Thyroid gland (tissue), 4 donors: ENCODE measurements at regions not wholly inside any gene's neighbourhood (a gene's known extent, or its start where the extent isn't known, plus 50 kb on each side); places are given as distances from the start of the nearest gene placed in this dataset.

Experiments
- CTCF ChIP-seq, 6 experiments: fragments of 200-600 bp in 3 of 6; fragments of 450-650 bp in 3 of 6; sonication (generic) in 3 of 6; IDR thresholded peaks; one replicate each; pipeline ENCODE4 v1.5.1; 2016 to 2019; ENCODE audit warnings: antibody characterized with exemption in 6 of 6, mild to moderate bottlenecking in 2 of 6, inconsistent platforms in 1 of 6, moderate library complexity in 1 of 6
- POLR2A ChIP-seq, 2 donors: fragments of 450-650 bp; IDR thresholded peaks; one replicate each; pipeline ENCODE4 v1.6.1; 2017; ENCODE audit warnings: antibody characterized with exemption in 2 of 2, mild to moderate bottlenecking in 2 of 2, moderate library complexity in 1 of 2

DNA sequence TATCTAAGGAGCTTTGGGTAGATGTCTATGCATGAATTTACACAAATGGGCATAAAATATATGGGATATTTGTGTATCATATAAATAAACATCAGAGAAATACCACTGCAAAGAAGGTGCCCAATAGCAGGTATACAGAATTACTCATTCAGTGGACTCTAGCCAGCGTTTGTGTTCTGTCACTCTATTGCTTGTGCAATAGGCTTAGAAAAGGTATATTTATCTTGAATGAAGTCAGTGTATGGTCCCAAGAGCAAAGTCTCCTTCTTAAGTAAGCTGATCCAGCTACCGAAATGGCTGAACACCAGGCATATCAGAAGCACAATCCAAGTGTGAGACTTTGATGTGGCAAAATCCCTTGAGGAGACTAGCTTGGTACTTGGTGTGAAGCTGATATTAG lies 1058.4 kb downstream of the SORCS1 start:
- TF ChIP-seq CTCF (IDR thresholded peaks at IDR 0.05) (no peak), POLR2A (IDR thresholded peaks at IDR 0.05) (no peak)
